IPS DF 19.7 (cell line): ENCODE measurements at regions not wholly inside any gene's neighbourhood (a gene's known extent, or its start where the extent isn't known, plus 50 kb on each side); places are given as distances from the start of the nearest gene placed in this dataset.

Experiments used
- DNase-seq: peaks from one replicate; pipeline ENCODE4 v3.0.0-alpha.2; 2013; ENCODE audit warnings: low read depth, low spot score

DNA sequence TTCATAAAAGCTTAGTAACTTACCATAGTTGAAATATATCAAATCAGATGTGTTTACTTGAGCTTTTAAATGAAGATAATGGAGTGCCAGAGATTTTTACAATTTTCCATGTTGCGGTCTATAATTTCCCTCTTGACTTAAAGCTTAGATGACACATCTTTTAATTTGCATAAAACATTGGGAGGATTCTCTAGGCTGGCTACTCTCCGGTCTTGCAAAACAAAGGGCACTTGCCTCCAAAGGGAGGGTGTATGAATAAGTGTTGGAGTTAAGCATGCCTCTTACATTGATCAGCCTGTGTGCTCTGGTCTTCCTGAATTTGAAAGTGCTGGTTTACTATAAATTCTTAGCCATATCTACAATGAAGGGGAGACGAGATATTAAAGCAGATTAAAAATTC lies 336.4 kb upstream of the NAV3 start:
- no peak for DNase-seq

DNA sequence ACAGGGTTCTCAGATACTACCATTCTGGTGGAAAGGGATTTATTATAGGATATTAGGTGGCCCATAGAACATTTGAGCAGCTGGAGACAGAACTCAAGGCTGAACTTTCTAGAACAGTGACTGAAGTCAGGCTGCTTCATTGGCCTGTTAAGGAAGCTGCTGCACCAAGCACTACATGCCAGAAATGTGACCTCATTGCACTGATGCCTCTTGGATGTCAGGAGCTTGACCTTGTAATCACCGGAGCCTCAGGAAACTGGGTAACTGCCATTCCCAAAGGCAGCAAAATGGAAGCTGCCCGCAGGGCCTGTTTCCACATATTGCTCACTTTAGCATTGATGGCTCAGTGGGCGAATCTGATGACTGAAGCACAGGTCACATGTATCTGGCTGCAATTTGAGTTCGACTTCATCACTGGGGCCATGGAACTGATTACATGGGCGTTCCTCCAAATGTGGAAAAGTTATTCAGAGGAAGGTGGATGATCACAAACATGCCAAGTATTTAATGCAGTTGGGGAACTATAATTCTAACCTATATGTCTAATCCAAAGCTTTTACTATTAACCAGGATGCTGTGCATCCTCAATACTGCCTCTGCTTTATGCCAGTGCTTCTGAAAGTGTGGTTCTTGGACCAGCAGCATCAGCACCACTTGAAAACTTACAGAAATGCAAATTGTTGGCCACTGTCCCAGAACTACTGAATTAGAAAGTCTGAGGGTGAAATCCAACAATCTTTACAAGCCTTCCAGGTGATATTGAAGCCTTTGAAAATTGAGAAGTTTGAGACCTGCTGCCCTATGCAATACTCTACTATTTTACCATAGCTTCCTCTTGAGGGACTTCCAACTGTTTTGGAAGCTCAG lies 337.2 kb upstream of the NAV3 start:
- DNase-seq, result no peak

DNA sequence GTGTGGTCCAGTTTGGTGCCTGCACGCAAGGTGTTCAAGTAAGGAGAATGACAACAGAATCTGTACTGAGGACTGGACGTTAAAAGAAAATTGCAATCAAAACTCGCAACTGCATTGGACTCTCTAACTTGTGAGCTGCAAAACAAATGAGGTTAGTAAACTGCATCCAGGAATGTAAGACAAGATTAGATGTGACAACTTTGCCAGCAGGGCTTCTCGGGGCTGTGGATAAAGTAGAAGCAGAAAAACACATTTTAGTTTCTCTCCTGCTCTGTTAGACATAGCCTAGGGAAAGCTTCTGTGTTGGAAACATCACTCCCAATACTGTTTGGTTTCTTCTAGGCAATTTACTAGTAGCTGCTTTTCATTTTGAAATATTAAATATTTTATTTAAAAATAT lies 338.2 kb upstream of the NAV3 start:
- no peak for DNase-seq

DNA sequence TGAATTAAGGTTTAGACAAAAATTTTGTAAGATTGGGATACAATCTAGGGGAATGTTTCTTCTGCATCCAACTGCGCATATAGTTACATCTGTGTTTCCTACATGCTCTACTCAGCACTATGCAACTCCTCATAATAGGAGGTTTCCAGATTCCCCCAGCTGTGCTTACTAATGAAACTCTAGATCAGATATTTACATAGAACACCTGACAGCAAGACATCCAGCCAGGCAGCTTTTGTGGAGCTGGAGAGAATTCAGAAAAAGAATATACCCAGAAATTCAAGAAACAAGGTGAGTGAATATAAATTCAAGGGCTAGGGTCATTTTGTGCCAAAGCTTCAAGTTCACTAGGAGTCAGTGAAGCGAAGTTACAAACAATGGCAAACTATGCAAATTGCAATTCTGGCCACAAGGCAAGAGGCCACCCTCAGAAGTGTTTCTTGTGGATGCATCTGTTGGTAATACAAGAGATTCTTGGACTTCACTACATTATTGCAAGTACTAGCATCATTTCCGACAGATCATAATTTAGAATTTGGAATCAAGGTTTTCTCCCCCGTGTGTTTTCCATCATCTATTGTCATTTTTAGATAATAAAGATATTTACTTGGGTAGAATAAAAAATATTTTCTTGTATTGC lies 341.2 kb upstream of the NAV3 start:
- DNase-seq, result no peak

GRCh38 chr12:77488041-77488620 lies 342.6 kb upstream of the NAV3 start:
- no peak for DNase-seq

GRCh38 chr12:77486872-77487271 lies 343.8 kb upstream of the NAV3 start:
- no peak for DNase-seq

GRCh38 chr12:77485961-77486854 lies 344.5 kb upstream of the NAV3 start:
- DNase-seq, result no peak

- no peak for DNase-seq
These were observed 349.0 kb upstream of the NAV3 start for GRCh38 chr12:77481687-77482086.

DNA sequence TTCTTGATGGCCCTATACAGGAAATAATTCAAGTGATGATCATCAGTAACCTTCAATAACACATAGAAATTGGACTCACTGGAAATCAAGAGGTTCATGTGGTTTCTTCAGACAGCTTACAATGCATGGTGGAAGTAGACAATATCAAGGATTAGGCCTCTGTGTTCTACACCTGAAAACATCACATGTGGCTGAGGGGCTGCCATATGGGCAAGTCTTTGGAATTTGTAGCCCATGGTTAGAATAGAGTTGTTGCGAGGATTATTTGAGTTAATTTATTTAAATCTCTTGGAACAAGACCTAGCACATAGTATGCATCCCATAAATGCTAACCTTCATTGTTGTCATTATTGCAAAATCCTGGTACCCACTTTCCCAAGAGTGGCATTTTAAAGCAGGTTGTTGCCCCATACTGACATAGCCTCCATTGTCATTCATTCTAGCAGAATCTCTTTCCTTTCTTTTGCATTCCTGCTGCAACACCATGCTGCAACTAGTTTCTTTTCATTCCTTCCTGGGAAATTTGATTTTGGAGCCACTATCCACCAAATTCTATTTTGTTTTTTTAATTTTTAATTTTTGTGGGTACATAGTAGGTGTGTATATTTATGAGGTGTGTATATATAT lies 352.7 kb upstream of the NAV3 start:
- no peak for DNase-seq

DNA sequence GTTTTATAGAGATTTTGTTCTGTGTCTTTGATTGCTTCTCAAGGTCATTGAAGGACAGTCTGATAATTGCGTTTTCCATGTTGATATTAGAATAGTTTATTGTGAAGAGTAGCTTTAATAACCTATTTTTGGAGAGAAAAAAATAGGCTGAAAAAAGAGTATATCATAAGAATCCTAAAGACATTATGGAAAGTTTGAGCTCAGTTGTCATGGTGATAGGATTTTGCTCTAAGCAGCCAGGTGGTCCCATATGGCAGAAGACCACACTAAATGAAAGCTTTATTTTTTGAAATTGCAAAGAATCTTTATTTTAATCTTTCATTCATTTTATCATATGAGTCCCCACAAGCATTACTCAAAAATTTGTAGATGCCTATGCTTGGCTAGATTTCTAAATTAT lies 358.9 kb upstream of the NAV3 start:
- DNase-seq, result no peak

GRCh38 chr12:77469578-77470333 lies 360.9 kb upstream of the NAV3 start:
- DNase-seq, result no peak

DNA sequence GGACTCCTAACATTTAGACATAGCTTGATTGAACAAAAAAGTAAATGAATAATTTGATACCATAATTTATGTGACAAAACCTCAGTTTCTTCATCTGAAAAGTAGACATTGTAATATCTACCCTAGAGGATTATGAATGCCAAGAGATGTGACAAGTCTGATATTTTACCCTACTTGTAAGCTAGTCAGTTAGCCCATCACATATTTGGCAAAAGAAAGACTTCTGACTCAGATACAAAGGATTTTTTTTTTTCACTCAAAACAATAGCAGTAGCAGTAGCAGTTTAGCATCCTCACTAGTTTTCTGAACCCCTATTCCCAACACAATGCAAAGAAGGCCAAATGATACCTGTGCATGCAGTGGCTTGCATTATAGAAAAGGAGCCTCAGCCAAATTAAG lies 377.3 kb upstream of the E2F7 start:
- no peak for DNase-seq

GRCh38 chr12:77439749-77440148 lies 374.4 kb upstream of the E2F7 start:
- no peak for DNase-seq

DNA sequence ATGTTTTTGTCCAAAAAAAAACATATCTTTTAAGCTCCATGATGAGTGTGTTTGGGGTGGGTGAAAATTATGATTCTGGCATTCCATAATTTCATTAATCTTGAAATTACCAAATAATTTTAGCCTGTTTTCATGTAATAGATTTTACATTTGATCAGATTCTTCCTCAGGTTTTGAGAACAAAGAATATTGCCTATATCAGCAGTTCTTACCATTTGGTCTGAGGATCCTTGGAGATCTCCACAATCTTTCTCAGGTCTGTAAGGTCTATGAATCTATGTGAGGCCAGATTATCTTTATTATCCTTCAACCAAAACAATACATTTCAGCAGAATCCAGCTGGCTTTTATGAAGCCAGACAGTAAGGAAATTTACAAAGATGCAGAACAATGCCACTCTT lies 373.3 kb upstream of the E2F7 start:
- DNase-seq, result no peak

DNA sequence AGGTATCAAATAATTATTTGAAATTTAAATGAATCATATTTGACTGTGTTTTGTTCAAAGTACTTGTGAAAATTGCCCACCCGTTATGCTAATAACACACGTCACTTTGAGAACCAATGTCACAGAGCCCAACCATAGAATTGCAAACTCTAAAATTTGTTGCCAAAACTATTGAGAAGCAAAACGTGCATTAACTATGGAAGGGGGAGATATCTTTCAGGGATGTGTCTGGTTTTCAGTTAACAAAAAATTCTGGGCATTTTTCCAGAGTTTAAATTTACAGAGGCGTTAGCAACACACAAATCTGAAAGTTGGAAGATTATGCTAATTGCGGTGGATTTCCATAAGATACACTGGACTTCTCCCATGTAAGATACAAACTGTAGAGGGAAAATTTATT lies 371.8 kb upstream of the E2F7 start:
- DNase-seq, result no peak

- no peak for DNase-seq
These were observed 370.2 kb upstream of the E2F7 start for GRCh38 chr12:77435446-77436091.

DNA sequence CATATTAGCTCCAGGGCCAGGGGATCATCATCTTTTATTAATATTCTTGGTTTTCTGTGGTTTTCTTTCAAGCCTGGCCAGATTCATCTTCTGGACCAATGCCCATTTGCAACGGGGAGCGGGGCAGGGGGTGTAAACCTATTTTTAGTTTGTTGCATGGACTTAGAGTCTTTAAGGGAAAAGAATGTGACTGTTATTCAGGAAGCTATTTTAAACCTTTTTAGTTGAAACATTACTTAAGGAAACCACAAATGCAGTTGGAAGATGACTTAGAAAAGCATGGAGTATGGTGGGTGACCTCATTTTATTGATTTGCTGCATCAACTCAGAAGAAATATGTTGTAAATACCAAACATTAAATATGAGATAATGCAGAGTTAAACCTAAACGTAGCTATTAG lies 368.4 kb upstream of the E2F7 start:
- no peak for DNase-seq

DNA sequence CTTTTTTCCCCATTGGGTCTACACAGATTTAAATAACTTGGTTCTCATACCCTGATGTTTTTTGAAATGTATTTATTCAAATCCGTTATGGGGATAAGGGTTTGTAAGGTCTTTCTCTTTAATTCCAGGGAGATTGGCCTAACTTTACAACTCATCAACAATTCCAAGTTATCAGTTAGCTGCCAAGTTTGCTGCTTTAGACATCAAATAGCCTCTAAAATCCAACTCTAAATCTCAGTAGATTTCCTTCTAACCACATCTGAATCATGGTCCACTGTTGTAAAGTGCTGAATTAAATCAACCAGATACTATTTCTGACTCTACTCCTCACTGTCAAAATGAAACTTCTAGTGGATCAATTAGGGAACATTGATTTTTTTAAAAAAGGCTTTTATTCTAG lies 364.1 kb upstream of the E2F7 start:
- DNase-seq, result no peak

DNA sequence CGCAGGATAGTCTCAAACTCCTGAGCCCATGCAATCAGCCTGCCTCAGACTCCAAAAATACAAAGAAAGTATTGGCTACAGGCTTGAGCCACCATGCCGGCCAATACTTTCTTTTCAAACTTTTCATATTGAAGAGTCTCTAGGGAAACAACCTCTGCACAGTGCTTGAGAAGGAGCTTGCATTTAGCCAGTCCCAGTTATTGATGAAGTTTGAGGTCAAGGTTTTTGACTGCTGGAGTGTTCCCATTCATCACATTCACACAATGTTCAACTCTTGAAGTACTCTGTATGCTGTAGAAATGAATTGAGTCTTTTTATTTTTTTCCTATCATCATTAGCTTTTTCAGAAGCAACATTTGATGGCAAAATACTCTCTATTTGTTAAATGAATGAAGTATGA lies 355.8 kb upstream of the E2F7 start:
- DNase-seq, result no peak

DNA sequence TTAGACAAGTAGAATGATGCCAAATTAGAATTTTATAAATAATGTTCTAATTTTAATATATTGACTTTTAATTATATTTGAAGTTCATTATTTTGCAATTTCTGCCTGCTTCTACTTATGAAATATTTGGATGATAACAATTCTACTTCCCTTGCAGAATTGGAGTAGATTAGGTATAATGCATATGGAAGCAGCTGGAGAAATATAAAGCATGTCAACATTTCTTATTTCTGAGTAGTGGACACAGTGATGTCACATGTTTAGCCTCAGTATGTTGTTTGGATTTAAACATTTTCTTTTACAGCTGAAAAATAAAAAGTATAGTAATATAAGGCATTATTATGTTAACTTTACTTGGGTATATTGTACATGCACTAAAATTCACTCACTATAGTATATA lies 344.2 kb upstream of the E2F7 start:
- no peak for DNase-seq
